Skin of body (tissue), 1 donor: ENCODE measurements at regions not wholly inside any gene's neighbourhood (a gene's known extent, or its start where the extent isn't known, plus 50 kb on each side); places are given as distances from the start of the nearest gene placed in this dataset.

ENCODE experiments used
- DNase-seq: peaks from one replicate; lab custom pipeline; 2025; lab: John Stamatoyannopoulos, UW

- no peak for DNase-seq
These were observed 265.7 kb downstream of the ZNF536 start for GRCh38 chr19:30637926-30638325.

- DNase-seq: no peak
These were observed 263.1 kb downstream of the ZNF536 start for GRCh38 chr19:30634996-30635975.

GRCh38 chr19:30634131-30634830 lies 262.1 kb downstream of the ZNF536 start:
- no peak for DNase-seq

GRCh38 chr19:30631033-30631370 lies 258.8 kb downstream of the ZNF536 start:
- no peak for DNase-seq

- no peak for DNase-seq
These were observed 258.3 kb downstream of the ZNF536 start for GRCh38 chr19:30630289-30631032.

GRCh38 chr19:30629086-30629485 lies 256.9 kb downstream of the ZNF536 start:
- no peak for DNase-seq

- DNase-seq: no peak
These were observed 254.4 kb downstream of the ZNF536 start for GRCh38 chr19:30626626-30626966.

- no peak for DNase-seq
These were observed 253.9 kb downstream of the ZNF536 start for GRCh38 chr19:30625947-30626625.

- DNase-seq: no peak
These were observed 250.1 kb downstream of the ZNF536 start for GRCh38 chr19:30622276-30622675.

- no peak for DNase-seq
These were observed 249.2 kb downstream of the ZNF536 start for GRCh38 chr19:30621326-30621920.

- DNase-seq: no peak
These were observed 248.2 kb downstream of the ZNF536 start for GRCh38 chr19:30620354-30620753.

GRCh38 chr19:30609656-30610270 lies 237.6 kb downstream of the ZNF536 start:
- no peak for DNase-seq

GRCh38 chr19:30608471-30608870 lies 236.3 kb downstream of the ZNF536 start:
- DNase-seq: no peak
